K562 (cell line): ENCODE measurements at regions not wholly inside any gene's neighbourhood (a gene's known extent, or its start where the extent isn't known, plus 50 kb on each side); places are given as distances from the start of the nearest gene placed in this dataset.

Experiments
- ATAC-seq: fragments of 200-7000 bp; cut with Tn5 transposase; 3 replicates; pipeline ENCODE4 v1.9.1; 2020; ENCODE audit warnings: moderate library complexity
- BruUV-seq: library from RNA; stranded (reverse); fragments of 400-500 nt; replicated peaks from 2 replicates; lab custom pipeline; 2021; lab: Mats Ljungman, UMichigan
- CTCF ChIA-PET: fragments of 300-600 bp; formaldehyde crosslinking; extraction: SDS; loops from one replicate; lab custom pipeline; 2021; ENCODE audit warnings: low intra/inter-chr PET ratio; lab: Yijun Ruan, JAX
- POLR2A ChIA-PET: fragments of 300-600, 350-650 bp; sonication (Branson Sonifier 250); formaldehyde crosslinking; extraction: SDS; loops from one replicate; lab custom pipeline; 2021; ENCODE audit warnings: antibody characterized with exemption, inconsistent platforms; lab: Yijun Ruan, JAX
- DNase-seq, 4 experiments: peaks; one replicate each; pipeline versions ENCODE4 v3.0.0 to v3.0.0-alpha.2; 2011 to 2018; ENCODE audit warnings: low spot score in 3 of 4, mixed read lengths in 3 of 4; ENCODE audit errors: extremely low read depth in 1 of 4
- FAIRE-seq: peaks from 2 replicates; lab custom pipeline; 2011; peaks lifted over from hg19 to GRCh38; lab: Jason Lieb, UNC
- H2AFZ ChIP-seq: 2 replicates; pipeline ENCODE4 v1.6.0; 2011; ENCODE audit warnings: low read depth, low read length, control low read depth, inconsistent platforms
- H3K27ac ChIP-seq: fragments of 200-600 bp; 3 replicates; pipeline ENCODE4 v1.8.0; 2011; ENCODE audit warnings: low read depth, mild to moderate bottlenecking, control low read depth, inconsistent platforms, low read length, moderate library complexity, mixed read lengths; ENCODE audit errors: extremely low read depth
- H3K27me3 ChIP-seq, 2 experiments: fragments of 300-600 bp in 1 of 2; 2 replicates in 1 of 2; 3 replicates in 1 of 2; pipeline versions ENCODE4 v1.6.0 to v1.8.0; 2011; ENCODE audit warnings: inconsistent platforms in 2 of 2, low read length in 2 of 2, mild to moderate bottlenecking in 1 of 2, mixed read lengths in 1 of 2, moderate library complexity in 1 of 2; ENCODE audit not compliant: control insufficient read depth in 2 of 2, insufficient read depth in 2 of 2
- H3K36me3 ChIP-seq: fragments of 300-600 bp; 3 replicates; pipeline ENCODE4 v1.8.0; 2011; ENCODE audit warnings: mild to moderate bottlenecking, low read length, inconsistent platforms; ENCODE audit not compliant: control insufficient read depth, insufficient read depth
- H3K4me1 ChIP-seq, 2 experiments: fragments of 200-600 bp in 1 of 2; replicated peaks in 1 of 2; 2 replicates in 1 of 2; 3 replicates in 1 of 2; pipeline versions ENCODE4 v1.5.1 to v1.8.0; 2011; ENCODE audit warnings: inconsistent platforms in 2 of 2, low read length in 2 of 2, mild to moderate bottlenecking in 1 of 2, mixed read lengths in 1 of 2, moderate library complexity in 1 of 2; ENCODE audit not compliant: control insufficient read depth in 2 of 2, insufficient read depth in 2 of 2
- H3K4me2 ChIP-seq: 2 replicates; pipeline ENCODE4 v1.6.1; 2011; ENCODE audit warnings: low read length, control low read depth, inconsistent platforms, mixed read lengths; ENCODE audit not compliant: insufficient read depth
- H3K4me3 ChIP-seq: fragments of 200-600 bp; sonication (generic), shearing (Covaris generic); 2 replicates; pipeline ENCODE4 v1.5.1; 2016; ENCODE audit warnings: control low read depth, inconsistent platforms
- H3K79me2 ChIP-seq: fragments of 200-600 bp; 3 replicates; pipeline ENCODE4 v1.8.0; 2011; ENCODE audit warnings: low read length, inconsistent platforms; ENCODE audit not compliant: control insufficient read depth, insufficient read depth
- H3K9ac ChIP-seq, 2 experiments: 2 replicates each; pipeline versions ENCODE4 v1.6.0 to v1.6.1; 2011; ENCODE audit warnings: low read depth in 2 of 2, low read length in 2 of 2, control low read depth in 1 of 2, inconsistent platforms in 1 of 2, mild to moderate bottlenecking in 1 of 2, mixed read lengths in 1 of 2; ENCODE audit not compliant: insufficient read depth in 1 of 2
- H3K9me1 ChIP-seq: one replicate; pipeline ENCODE4 v1.6.0; 2011; ENCODE audit warnings: inconsistent platforms, mild to moderate bottlenecking, low read length, moderate library complexity; ENCODE audit not compliant: control insufficient read depth, insufficient read depth
- H3K9me3 ChIP-seq: replicated peaks from 2 replicates; pipeline ENCODE4 v1.5.1; 2011; ENCODE audit warnings: low read depth, low read length, inconsistent platforms; ENCODE audit not compliant: control insufficient read depth, insufficient read depth
- H4K20me1 ChIP-seq: replicated peaks from 2 replicates; pipeline ENCODE4 v1.6.1; 2011; ENCODE audit warnings: low read length, inconsistent platforms, mixed read lengths; ENCODE audit not compliant: control insufficient read depth, insufficient read depth
- ARID1B ChIP-seq: fragments of 450-650 bp; IDR thresholded peaks from 2 replicates; pipeline ENCODE4 v1.6.1; 2016; ENCODE audit warnings: antibody characterized with exemption, mild to moderate bottlenecking, inconsistent platforms
- ASH1L ChIP-seq: fragments of 450-650 bp; IDR thresholded peaks from 2 replicates; pipeline ENCODE4 v1.6.1; 2018; ENCODE audit warnings: borderline replicate concordance, mild to moderate bottlenecking, low read depth; ENCODE audit not compliant: partially characterized antibody
- C11orf30 ChIP-seq: fragments of 450-650 bp; IDR thresholded peaks from 2 replicates; pipeline ENCODE4 v1.6.1; 2016; ENCODE audit warnings: low read depth, mild to moderate bottlenecking
- DPF2 ChIP-seq: fragments of 450-650 bp; IDR thresholded peaks from 2 replicates; pipeline ENCODE4 v1.6.1; 2016
- FOXJ3 ChIP-seq: sonication (generic); formaldehyde crosslinking; IDR thresholded peaks from 2 replicates; pipeline ENCODE4 v1.4.0; 2020; ENCODE audit warnings: mild to moderate bottlenecking, missing genetic modification reagents
- GTF2E2 ChIP-seq: fragments of 200-800 bp; sonication (Bioruptor generic); IDR thresholded peaks from 2 replicates; pipeline ENCODE4 v1.6.1; 2016; ENCODE audit warnings: missing genetic modification characterization, missing compliant biosample characterization
- HMG20B ChIP-seq: fragments of 250-450 bp; sonication (Bioruptor Pico); IDR thresholded peaks from 2 replicates; pipeline ENCODE4 v1.5.0; 2021; ENCODE audit warnings: mild to moderate bottlenecking
- HNRNPL ChIP-seq: fragments of 200-400 bp; formaldehyde crosslinking; IDR thresholded peaks from 2 replicates; pipeline ENCODE4 v1.6.1; 2017; ENCODE audit warnings: low read depth, mild to moderate bottlenecking, low read length
- IRF1 ChIP-seq: sonication (generic); formaldehyde crosslinking; IDR thresholded peaks from 2 replicates; pipeline ENCODE4 v1.8.0; 2022; ENCODE audit warnings: missing genetic modification reagents, mild to moderate bottlenecking, borderline replicate concordance
- MAFF ChIP-seq: IDR thresholded peaks from 2 replicates; pipeline ENCODE4 v1.6.1; 2012; ENCODE audit warnings: low read length, improper control_type of control experiment
- MAFG ChIP-seq: fragments of 450-650 bp; conservative IDR thresholded peaks from 2 replicates; pipeline ENCODE4 v1.6.1; 2016; ENCODE audit warnings: missing genetic modification characterization, missing compliant biosample characterization
- MAFK ChIP-seq: IDR thresholded peaks from 2 replicates; pipeline ENCODE4 v1.6.1; 2011; ENCODE audit warnings: low read length, improper control_type of control experiment
- MAZ ChIP-seq, 2 experiments: fragments of 450-650 bp in 1 of 2; sonication (generic) in 1 of 2; formaldehyde crosslinking; IDR thresholded peaks in 1 of 2; conservative IDR thresholded peaks in 1 of 2; 2 replicates each; pipeline versions ENCODE4 v1.4.0 to v1.5.0; 2020; ENCODE audit warnings: mild to moderate bottlenecking in 1 of 2, missing genetic modification reagents in 1 of 2
- NFE2 ChIP-seq: IDR thresholded peaks from 2 replicates; pipeline ENCODE4 v1.6.1; 2014; ENCODE audit warnings: antibody characterized with exemption, low read depth
- NFE2L1 ChIP-seq: fragments of 450-650 bp; IDR thresholded peaks from 2 replicates; pipeline ENCODE4 v1.6.1; 2016; ENCODE audit warnings: missing genetic modification characterization, low read depth, mild to moderate bottlenecking, missing compliant biosample characterization, moderate library complexity, borderline replicate concordance
- NFIC ChIP-seq: fragments of 450-650 bp; IDR thresholded peaks from 2 replicates; pipeline ENCODE4 v1.6.1; 2017; ENCODE audit warnings: mild to moderate bottlenecking, inconsistent platforms
- NR2F6 ChIP-seq: fragments of 450-650 bp; formaldehyde crosslinking; IDR thresholded peaks from 2 replicates; pipeline ENCODE4 v1.4.0; 2020; ENCODE audit warnings: mild to moderate bottlenecking
- POLR2H ChIP-seq: IDR thresholded peaks from 2 replicates; pipeline ENCODE4 v1.6.1; 2016; ENCODE audit warnings: missing genetic modification characterization, low read depth, mild to moderate bottlenecking, control low read depth, missing compliant biosample characterization, moderate library complexity
- TSC22D4 ChIP-seq: fragments of 450-650 bp; IDR thresholded peaks from 2 replicates; pipeline ENCODE4 v1.6.1; 2016; ENCODE audit warnings: missing genetic modification characterization, missing biosample characterization, control low read depth
- ZC3H8 ChIP-seq: fragments of 450-650 bp; IDR thresholded peaks from 2 replicates; pipeline ENCODE4 v1.6.1; 2017
- ZNF133 ChIP-seq: fragments of 250-450 bp; sonication (Bioruptor Pico); IDR thresholded peaks from 2 replicates; pipeline ENCODE4 v1.4.0; 2020; ENCODE audit warnings: mild to moderate bottlenecking
- ZNF232 ChIP-seq: sonication (generic); formaldehyde crosslinking; IDR thresholded peaks from 2 replicates; pipeline ENCODE4 v1.8.0; 2022; ENCODE audit warnings: mild to moderate bottlenecking, missing genetic modification reagents
- ZNF263 ChIP-seq: sonication (generic); formaldehyde crosslinking; IDR thresholded peaks from 2 replicates; pipeline ENCODE4 v1.8.0; 2022; ENCODE audit warnings: mild to moderate bottlenecking, missing genetic modification reagents, borderline replicate concordance
- ZNF316 ChIP-seq: fragments of 450-650 bp; IDR thresholded peaks from 2 replicates; pipeline ENCODE4 v1.6.1; 2016
- ZNF507 ChIP-seq: conservative IDR thresholded peaks from 2 replicates; pipeline ENCODE4 v1.6.1; 2017; ENCODE audit warnings: missing genetic modification characterization, missing compliant biosample characterization
- ZNF511 ChIP-seq: sonication (generic); formaldehyde crosslinking; IDR thresholded peaks from 2 replicates; pipeline ENCODE4 v1.8.0; 2022; ENCODE audit warnings: mild to moderate bottlenecking, missing genetic modification reagents
- WGBS: fragments of 100-300 bp; shearing (Covaris generic); methylation state at CpG from one replicate; pipeline ENCODE4 v1.1.6; 2016; ENCODE audit warnings: low coverage, mixed read lengths; ENCODE audit not compliant: insufficient coverage; ENCODE audit errors: missing lambda C conversion rate; 5-methylcytosine and 5-hydroxymethylcytosine counted together
- in situ Hi-C: fragments of 300-500 bp; cut with MboI; formaldehyde crosslinking; loops from 4 replicates; pipeline ENCODE4 v1.15.0; 2018; ENCODE audit warnings: inconsistent platforms, mixed read lengths
- intact Hi-C: fragments of 100-400 bp; cut with micrococcal nuclease; formaldehyde crosslinking; loops from 2 replicates; pipeline ENCODE4 v1.14.2; 2022

DNA sequence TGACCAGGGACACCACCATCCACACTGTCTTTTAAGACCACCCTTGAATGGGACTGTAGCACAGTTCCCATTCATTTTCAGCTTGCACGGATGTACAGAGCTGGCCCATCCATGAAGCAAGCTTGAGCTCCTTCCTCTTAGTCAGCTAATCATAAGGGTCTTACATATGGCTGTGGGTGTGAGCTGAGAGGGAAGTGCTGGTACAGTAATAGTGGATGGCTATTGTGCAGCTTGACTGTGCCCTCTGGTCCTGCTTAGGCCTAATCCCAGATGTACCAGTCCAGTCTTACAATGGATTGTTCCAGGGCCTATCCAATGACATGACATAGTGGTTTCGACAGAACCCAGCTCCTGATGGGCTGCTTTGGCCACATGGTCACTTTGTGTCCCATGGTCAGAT, 96.9 kb upstream of the ZNF438 start (continued):
- TF ChIP-seq POLR2H (tag) = no peak
- no peak for TF ChIP-seq TSC22D4
- no peak for TF ChIP-seq ZNF232 (CRISPR knock-in tag)

- no peak for TF ChIP-seq ZNF507 (tag)
- no peak for TF ChIP-seq MAZ (CRISPR knock-in tag; conservative IDR thresholded peaks at IDR 0.05 in 1 of 2, IDR thresholded peaks at IDR 0.05 in 1 of 2)
- no peak for TF ChIP-seq GTF2E2 (tag)
- TF ChIP-seq FOXJ3 (CRISPR knock-in tag) = no peak
- TF ChIP-seq HNRNPL = no peak
- TF ChIP-seq HMG20B (CRISPR knock-in tag) = no peak
- TF ChIP-seq C11orf30 = peak; percentile 89
- TF ChIP-seq ZNF511 (CRISPR knock-in tag) = no peak
- peak; percentile 93 for TF ChIP-seq ZNF316
- TF ChIP-seq ZC3H8 = no peak
- TF ChIP-seq ARID1B = peak; percentile 19; the same call in 1 of the 2 replicates
- TF ChIP-seq MAFK = peak; percentile 80; the same call in 1 of the 2 replicates
- no peak for TF ChIP-seq ZNF263 (CRISPR knock-in tag)
- 0 out of 2 replicates have a peak, but pooled peaks have one; percentile 20 for TF ChIP-seq DPF2
- TF ChIP-seq MAFF = peak; percentile 80
- TF ChIP-seq NFIC = peak; percentile 61
- peak; percentile 89 for TF ChIP-seq NFE2
- TF ChIP-seq ZNF133 = no peak
- peak; percentile 59; the same call in 1 of the 2 replicates for TF ChIP-seq NFE2L1
- no peak for TF ChIP-seq ASH1L
- peak; percentile 85 for TF ChIP-seq MAFG (tag)
- TF ChIP-seq IRF1 (CRISPR knock-in tag) = no peak
- TF ChIP-seq NR2F6 (CRISPR knock-in tag) = no peak
- no peak overlapping the region for H3K9ac ChIP-seq
- POLR2A ChIA-PET = no interaction called here
- WGBS = 0% methylated on average over 1 of the region's 2 CpGs
- H3K4me3 ChIP-seq = no peak overlapping the region
- H3K4me2 ChIP-seq = no peak overlapping the region
- FAIRE-seq = peak; percentile 56
- H3K27ac ChIP-seq = no peak overlapping the region
- no peaks in the 10 kb centered on the region for H3K9me1 ChIP-seq
- H3K27me3 ChIP-seq = peaks cover 0 to 9% of the 10 kb centered on the region in 2 experiments; a peak in 2 of 5 replicates
- peak in 3 of 4 experiments; percentile 16 to 58 (median 24) for DNase-seq
- intact Hi-C loops = no loop called here
- H2AFZ ChIP-seq = no peak overlapping the region
- no peaks in the 10 kb centered on the region for H4K20me1 ChIP-seq
- in situ Hi-C loops = no loop called here
- peaks cover 10 to 13% of the 10 kb centered on the region in 2 experiments for H3K4me1 ChIP-seq
- no peaks in the 10 kb centered on the region for H3K36me3 ChIP-seq
- no TSS peak for BruUV-seq
- ATAC-seq = peak; percentile 27; the same call in 1 of the 3 replicates
- H3K9me3 ChIP-seq = no peaks in the 10 kb centered on the region
- CTCF ChIA-PET = no interaction called here
- H3K79me2 ChIP-seq = no peaks in the 10 kb centered on the region
Measured at GRCh38 chr10:31129271-31129670, 97.6 kb upstream of the ZNF438 start.
